Activated B cell treated with CpG ODN at 0.5 μM for 24 hours (primary cell): ENCODE measurements at regions not wholly inside any gene's neighbourhood (a gene's known extent, or its start where the extent isn't known, plus 50 kb on each side); places are given as distances from the start of the nearest gene placed in this dataset.

Experiments used
- ATAC-seq: fragments of 200-7000 bp; cut with Tn5 transposase; one replicate; pipeline ENCODE4 v1.10.0; 2021; ENCODE audit warnings: low read depth, mild to moderate bottlenecking, moderate library complexity
- CTCF ChIA-PET: fragments of 350-600 bp; sonication (Branson Sonifier 250); formaldehyde crosslinking; loops from one replicate; lab custom pipeline; 2021; ENCODE audit warnings: antibody characterized with exemption; lab: Charles Lee
- POLR2A ChIA-PET: fragments of 350-600 bp; sonication (Branson Sonifier 250); formaldehyde crosslinking; loops from one replicate; lab custom pipeline; 2021; ENCODE audit warnings: antibody characterized with exemption; lab: Charles Lee
- DNase-seq: peaks from one replicate; pipeline ENCODE4 v3.0.0; 2022
- H3K27ac Mint-ChIP-seq: one replicate; pipeline ENCODE4 v1.8.0; 2020; ENCODE audit warnings: mixed read lengths
- H3K27me3 Mint-ChIP-seq: one replicate; pipeline ENCODE4 v1.8.0; 2021; ENCODE audit warnings: mixed read lengths
- H3K36me3 Mint-ChIP-seq: one replicate; pipeline ENCODE4 v1.8.0; 2021; ENCODE audit warnings: low read depth, mixed read lengths
- H3K4me1 Mint-ChIP-seq: one replicate; pipeline ENCODE4 v1.8.0; 2021; ENCODE audit warnings: mixed read lengths
- H3K4me3 Mint-ChIP-seq: one replicate; pipeline ENCODE4 v1.8.0; 2020; ENCODE audit warnings: mild to moderate bottlenecking, mixed read lengths
- H3K9me3 Mint-ChIP-seq: one replicate; pipeline ENCODE4 v1.8.0; 2020; ENCODE audit warnings: mixed read lengths
- intact Hi-C: fragments of 100-400 bp; cut with micrococcal nuclease; formaldehyde crosslinking; loops from one replicate; pipeline ENCODE4 v1.15.1; 2024
- TF ChIP-seq, protein P1 (sequence below): fragments of 200-600 bp; IDR thresholded peaks from one replicate; pipeline ENCODE4 v1.8.0; 2022; ENCODE audit warnings: antibody characterized with exemption, mild to moderate bottlenecking

GRCh38 chr22:47884200-47884599 lies 1121.8 kb downstream of the TBC1D22A start:
- peaks cover 11% of the 10 kb centered on the region for H3K27me3 Mint-ChIP-seq
- CTCF ChIA-PET, result no interaction called here
- ATAC-seq (no peak), DNase-seq (no peak)
- intact Hi-C loops, result no loop called here
- no peak overlapping the region for H3K27ac Mint-ChIP-seq
- H3K9me3 Mint-ChIP-seq, result no peaks in the 10 kb centered on the region
- H3K36me3 Mint-ChIP-seq, result no peaks in the 10 kb centered on the region
- H3K4me3 Mint-ChIP-seq, result no peak overlapping the region
- TF ChIP-seq, protein P1, sequence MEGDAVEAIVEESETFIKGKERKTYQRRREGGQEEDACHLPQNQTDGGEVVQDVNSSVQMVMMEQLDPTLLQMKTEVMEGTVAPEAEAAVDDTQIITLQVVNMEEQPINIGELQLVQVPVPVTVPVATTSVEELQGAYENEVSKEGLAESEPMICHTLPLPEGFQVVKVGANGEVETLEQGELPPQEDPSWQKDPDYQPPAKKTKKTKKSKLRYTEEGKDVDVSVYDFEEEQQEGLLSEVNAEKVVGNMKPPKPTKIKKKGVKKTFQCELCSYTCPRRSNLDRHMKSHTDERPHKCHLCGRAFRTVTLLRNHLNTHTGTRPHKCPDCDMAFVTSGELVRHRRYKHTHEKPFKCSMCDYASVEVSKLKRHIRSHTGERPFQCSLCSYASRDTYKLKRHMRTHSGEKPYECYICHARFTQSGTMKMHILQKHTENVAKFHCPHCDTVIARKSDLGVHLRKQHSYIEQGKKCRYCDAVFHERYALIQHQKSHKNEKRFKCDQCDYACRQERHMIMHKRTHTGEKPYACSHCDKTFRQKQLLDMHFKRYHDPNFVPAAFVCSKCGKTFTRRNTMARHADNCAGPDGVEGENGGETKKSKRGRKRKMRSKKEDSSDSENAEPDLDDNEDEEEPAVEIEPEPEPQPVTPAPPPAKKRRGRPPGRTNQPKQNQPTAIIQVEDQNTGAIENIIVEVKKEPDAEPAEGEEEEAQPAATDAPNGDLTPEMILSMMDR, result no peak
- H3K4me1 Mint-ChIP-seq, result no peaks in the 10 kb centered on the region
- POLR2A ChIA-PET, result no interaction called here

- POLR2A ChIA-PET, result no interaction called here
- TF ChIP-seq, protein P1, result no peak
- Mint-ChIP-seq H3K4me1 (no peaks in the 10 kb centered on the region), H3K27ac (no peak overlapping the region), H3K36me3 (no peaks in the 10 kb centered on the region), H3K27me3 (peaks cover 11% of the 10 kb centered on the region), H3K4me3 (no peak overlapping the region), H3K9me3 (no peaks in the 10 kb centered on the region)
- CTCF ChIA-PET, result no interaction called here
- no peak for DNase-seq
- intact Hi-C loops, result no loop called here
- ATAC-seq, result no peak
These were observed 1121.3 kb downstream of the TBC1D22A start for GRCh38 chr22:47883757-47884156.

GRCh38 chr22:47879346-47879745 lies 1116.9 kb downstream of the TBC1D22A start:
- DNase-seq (no peak), ATAC-seq (no peak)
- TF ChIP-seq, protein P1, result no peak

GRCh38 chr22:47878460-47878859 lies 1116.0 kb downstream of the TBC1D22A start:
- TF ChIP-seq, protein P1, result no peak
- intact Hi-C loops, result no loop called here
- Mint-ChIP-seq H3K27ac (no peak overlapping the region), H3K27me3 (peaks cover 23% of the 10 kb centered on the region), H3K9me3 (no peaks in the 10 kb centered on the region), H3K4me1 (no peaks in the 10 kb centered on the region), H3K4me3 (no peak overlapping the region), H3K36me3 (no peaks in the 10 kb centered on the region)
- no peak for DNase-seq
- ChIA-PET POLR2A (no interaction called here), CTCF (interaction anchor here (0.7 kb wide), 1 partner anchor 149 kb away, joined by 3 read pairs; no protein-coding TSS in a partner anchor)
- no peak for ATAC-seq

More at GRCh38 chr22:47879346-47879745, 1116.9 kb downstream of the TBC1D22A start:
- Mint-ChIP-seq H3K4me1 (no peaks in the 10 kb centered on the region), H3K27ac (no peak overlapping the region), H3K4me3 (no peak overlapping the region), H3K9me3 (no peaks in the 10 kb centered on the region), H3K36me3 (no peaks in the 10 kb centered on the region), H3K27me3 (peaks cover 26% of the 10 kb centered on the region)
- ChIA-PET CTCF (interaction anchor here (0.7 kb wide), 1 partner anchor 148 kb away, joined by 3 read pairs; no protein-coding TSS in a partner anchor), POLR2A (no interaction called here)
- intact Hi-C loops, result no loop called here

GRCh38 chr22:47872761-47873535 lies 1110.5 kb downstream of the TBC1D22A start:
- Mint-ChIP-seq H3K4me3 (no peak overlapping the region), H3K9me3 (peaks cover 8% of the 10 kb centered on the region), H3K4me1 (no peaks in the 10 kb centered on the region), H3K27me3 (peaks cover 21% of the 10 kb centered on the region), H3K36me3 (no peaks in the 10 kb centered on the region), H3K27ac (no peak overlapping the region)
- ChIA-PET POLR2A (no interaction called here), CTCF (no interaction called here)
- TF ChIP-seq, protein P1, result no peak
- DNase-seq, result no peak
- ATAC-seq, result no peak
- intact Hi-C loops, result no loop called here
